Parathyroid adenoma (tissue), 2 donors: ENCODE measurements at regions not wholly inside any gene's neighbourhood (a gene's known extent, or its start where the extent isn't known, plus 50 kb on each side); places are given as distances from the start of the nearest gene placed in this dataset.

Experiments
- H2AFZ ChIP-seq: fragments of 300-600 bp; sonication (generic); one replicate; pipeline ENCODE4 v1.7.0; 2017; ENCODE audit warnings: antibody characterized with exemption, mild to moderate bottlenecking
- H3K27ac ChIP-seq: fragments of 300-600 bp; sonication (generic); one replicate; pipeline ENCODE4 v1.7.0; 2017
- H3K27me3 ChIP-seq: fragments of 300-600 bp; sonication (generic); one replicate; pipeline ENCODE4 v1.7.0; 2017; ENCODE audit warnings: low read length; ENCODE audit not compliant: control insufficient read depth, insufficient read depth
- H3K36me3 ChIP-seq: fragments of 300-600 bp; sonication (generic); one replicate; pipeline ENCODE4 v1.7.0; 2017; ENCODE audit warnings: low read length; ENCODE audit not compliant: control insufficient read depth, insufficient read depth
- H3K4me1 ChIP-seq: fragments of 300-600 bp; sonication (generic); one replicate; pipeline ENCODE4 v1.7.0; 2017; ENCODE audit warnings: control low read depth
- H3K4me2 ChIP-seq: fragments of 300-600 bp; sonication (generic); one replicate; pipeline ENCODE4 v1.7.0; 2017; ENCODE audit warnings: low read length
- H3K4me3 ChIP-seq: fragments of 300-600 bp; sonication (generic); one replicate; pipeline ENCODE4 v1.7.0; 2017; ENCODE audit warnings: low read depth, low read length
- H3K79me2 ChIP-seq: fragments of 300-600 bp; sonication (generic); one replicate; pipeline ENCODE4 v1.7.0; 2017; ENCODE audit warnings: control low read depth
- H3K9ac ChIP-seq: fragments of 300-600 bp; sonication (generic); one replicate; pipeline ENCODE4 v1.7.0; 2017; ENCODE audit warnings: mild to moderate bottlenecking
- H3K9me3 ChIP-seq: fragments of 300-600 bp; sonication (generic); one replicate; pipeline ENCODE4 v1.7.0; 2017; ENCODE audit warnings: low read length; ENCODE audit not compliant: control insufficient read depth
- CTCF ChIP-seq: fragments of 300-600 bp; sonication (generic); IDR thresholded peaks from one replicate; pipeline ENCODE4 v1.7.0; 2017; ENCODE audit warnings: antibody characterized with exemption, mild to moderate bottlenecking
- donor health status: primary hyperparathyroidism.

DNA sequence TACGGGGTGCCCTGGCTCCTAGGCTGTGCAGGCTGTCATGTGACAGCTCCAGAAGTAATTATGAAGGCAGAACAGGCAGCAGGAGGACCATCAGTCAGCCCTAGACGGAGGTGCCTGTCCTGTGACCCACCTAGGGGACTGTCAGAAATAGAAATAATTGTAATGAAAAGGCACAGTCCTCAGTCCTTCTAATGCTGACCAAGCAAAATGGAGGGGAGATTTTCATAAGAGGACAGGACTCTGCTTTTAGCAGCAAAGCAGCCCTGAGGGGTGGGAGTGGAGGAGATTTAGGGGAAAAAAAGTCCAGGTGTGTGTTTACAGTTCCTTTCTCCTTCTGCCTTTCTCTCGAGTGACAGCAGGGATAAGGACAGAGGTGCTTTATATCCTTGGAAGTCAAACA, 108.3 kb upstream of the KIRREL3 start:
- no peak overlapping the region for H3K27ac ChIP-seq
- H3K4me2 ChIP-seq, result no peak overlapping the region
- H2AFZ ChIP-seq, result no peak overlapping the region
- TF ChIP-seq CTCF, result no peak
- no peak overlapping the region for H3K9ac ChIP-seq
- H3K9me3 ChIP-seq, result no peaks in the 10 kb centered on the region
- no peaks in the 10 kb centered on the region for H3K36me3 ChIP-seq
- no peak overlapping the region for H3K4me3 ChIP-seq
- H3K4me1 ChIP-seq, result no peaks in the 10 kb centered on the region
- no peaks in the 10 kb centered on the region for H3K27me3 ChIP-seq
- no peaks in the 10 kb centered on the region for H3K79me2 ChIP-seq

- no peak overlapping the region for H3K9ac ChIP-seq
- H3K79me2 ChIP-seq, result no peaks in the 10 kb centered on the region
- no peak overlapping the region for H3K27ac ChIP-seq
- no peak overlapping the region for H3K4me3 ChIP-seq
- H2AFZ ChIP-seq, result peak overlapping the region; percentile 19
- no peaks in the 10 kb centered on the region for H3K4me1 ChIP-seq
- H3K4me2 ChIP-seq, result no peak overlapping the region
- TF ChIP-seq CTCF, result no peak
- no peaks in the 10 kb centered on the region for H3K36me3 ChIP-seq
- no peaks in the 10 kb centered on the region for H3K9me3 ChIP-seq
- no peaks in the 10 kb centered on the region for H3K27me3 ChIP-seq
Measured at GRCh38 chr11:127106938-127107337, 106.4 kb upstream of the KIRREL3 start.

DNA sequence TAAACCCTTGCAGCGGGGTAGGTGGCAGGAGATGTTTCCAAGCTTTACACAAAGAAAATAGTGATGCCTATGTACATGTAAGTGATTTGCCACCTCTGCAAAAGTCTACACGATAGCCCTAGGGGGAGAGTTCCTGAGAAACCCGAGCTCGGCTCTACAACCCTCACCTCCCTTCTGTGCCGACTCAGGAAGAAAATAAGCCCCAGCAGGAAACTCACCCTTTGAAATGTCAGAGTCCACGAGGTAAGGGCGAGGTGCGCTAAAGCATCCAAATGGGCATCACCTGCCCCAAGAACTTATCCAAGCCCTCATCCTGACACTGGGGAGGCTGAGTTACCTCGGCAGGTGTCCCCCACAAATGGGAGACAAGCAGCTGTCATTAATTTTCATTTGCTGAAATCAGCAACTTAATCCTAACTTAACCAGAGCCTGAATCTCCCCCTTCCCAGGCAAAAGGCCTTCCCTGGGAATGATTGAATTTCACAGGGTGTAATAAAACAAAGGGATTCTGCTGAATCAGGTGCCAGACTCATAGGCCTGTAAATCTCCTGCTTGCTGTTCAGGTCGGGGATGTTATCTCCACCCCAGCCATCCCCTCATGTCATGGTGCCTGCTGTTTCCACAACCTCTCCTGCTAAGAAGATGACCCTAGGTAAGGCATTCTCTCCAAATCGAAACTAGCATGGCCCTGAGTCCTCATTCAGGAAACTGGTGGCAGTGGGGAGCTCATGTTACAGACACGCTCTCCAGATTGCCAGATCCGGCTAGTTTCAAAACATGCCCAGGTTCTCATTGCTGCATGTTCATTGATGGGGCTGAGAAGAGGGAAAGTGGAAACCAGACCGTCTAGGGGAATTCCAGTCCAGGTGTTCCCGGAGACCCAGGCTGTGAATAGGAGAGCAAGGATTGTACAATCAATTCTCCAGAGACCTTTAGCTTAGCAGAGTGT, 105.3 kb upstream of the KIRREL3 start:
- Histone ChIP-seq H3K4me3 (no peak overlapping the region), H2AFZ (peak overlapping the region; percentile 19), H3K4me2 (peak overlapping the region; percentile 26)

DNA sequence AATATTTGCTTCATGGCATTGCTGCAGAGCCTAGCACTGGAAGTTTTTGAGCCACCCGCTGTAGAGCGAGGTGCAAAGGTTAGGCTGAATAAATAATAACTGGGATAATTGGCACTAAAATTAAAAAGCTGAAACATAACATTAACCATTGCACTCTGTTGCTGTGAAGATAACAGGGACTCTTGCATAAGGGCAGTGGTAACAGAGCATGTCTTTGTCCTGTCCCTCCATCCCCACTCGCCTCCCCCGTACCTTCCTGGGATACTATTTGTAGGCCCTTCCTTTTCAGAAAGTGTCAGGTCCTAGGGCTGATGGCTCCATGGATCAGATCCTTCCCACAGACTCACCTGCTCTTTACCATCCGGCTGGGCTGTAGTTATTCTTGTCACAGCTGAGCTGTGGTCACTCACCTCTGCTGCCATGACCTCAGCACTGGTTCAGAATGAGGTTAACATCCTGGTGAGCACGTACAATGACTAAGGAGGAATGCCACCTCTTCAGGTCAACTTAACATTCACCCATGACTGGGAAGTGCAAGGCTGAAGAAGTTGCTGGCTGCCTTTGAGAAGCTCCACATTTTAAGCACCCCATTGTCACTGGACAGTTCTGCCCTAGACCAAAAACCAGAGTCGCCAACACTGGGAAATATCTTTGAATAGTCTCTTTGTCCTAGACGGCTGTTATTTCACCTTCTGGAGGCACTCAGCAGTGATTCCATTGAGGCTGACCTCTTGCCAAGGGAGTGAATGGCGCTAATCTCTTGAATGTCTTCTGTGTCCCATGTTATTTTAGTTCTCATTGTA, 103.2 kb upstream of the KIRREL3 start:
- no peaks in the 10 kb centered on the region for H3K9me3 ChIP-seq

More for the DNA sequence above, 105.3 kb upstream of the KIRREL3 start:
- Histone ChIP-seq H3K27me3 (no peaks in the 10 kb centered on the region), H3K36me3 (no peaks in the 10 kb centered on the region), H3K79me2 (no peaks in the 10 kb centered on the region), H3K9ac (no peak overlapping the region), H3K4me1 (no peaks in the 10 kb centered on the region), H3K27ac (no peak overlapping the region), H3K9me3 (no peaks in the 10 kb centered on the region)
- no peak for TF ChIP-seq CTCF

More for the DNA sequence above, 103.2 kb upstream of the KIRREL3 start:
- H2AFZ ChIP-seq, result no peak overlapping the region
- no peaks in the 10 kb centered on the region for H3K79me2 ChIP-seq
- H3K4me1 ChIP-seq, result no peaks in the 10 kb centered on the region
- no peak overlapping the region for H3K27ac ChIP-seq
- H3K27me3 ChIP-seq, result no peaks in the 10 kb centered on the region
- no peak for TF ChIP-seq CTCF
- H3K4me3 ChIP-seq, result no peak overlapping the region
- H3K36me3 ChIP-seq, result no peaks in the 10 kb centered on the region
- H3K4me2 ChIP-seq, result no peak overlapping the region
- no peak overlapping the region for H3K9ac ChIP-seq
